Ovary (tissue), 7 donors: ENCODE measurements at regions not wholly inside any gene's neighbourhood (a gene's known extent, or its start where the extent isn't known, plus 50 kb on each side); places are given as distances from the start of the nearest gene placed in this dataset.

Experiments
- DNase-seq, 5 donors: peaks; one replicate each; pipeline ENCODE4 v3.0.0-alpha.2; 2019 to 2020
- H3K27ac ChIP-seq, 2 donors: fragments of 200-600 bp; one replicate each; pipeline versions ENCODE4 v1.5.1 to v1.8.0; 2019 to 2022
- H3K27me3 ChIP-seq: fragments of 200-600 bp; one replicate; pipeline ENCODE4 v1.8.0; 2022
- H3K36me3 ChIP-seq: fragments of 200-600 bp; sonication (generic); one replicate; pipeline ENCODE4 v1.5.1; 2019
- H3K4me1 ChIP-seq: one replicate; pipeline ENCODE4 v1.8.1; 2013; ENCODE audit warnings: mild to moderate bottlenecking, moderate library complexity; ENCODE audit not compliant: insufficient read depth
- H3K4me3 ChIP-seq: fragments of 200-600 bp; sonication (generic); one replicate; pipeline ENCODE4 v1.5.1; 2017
- H3K9me3 ChIP-seq, 2 donors: fragments of 200-600 bp in 1 of 2; sonication (generic) in 1 of 2; one replicate each; pipeline versions ENCODE4 v1.5.1 to v1.8.1; 2013 to 2019; ENCODE audit warnings: mild to moderate bottlenecking in 1 of 2, moderate library complexity in 1 of 2
- EP300 ChIP-seq: sonication (generic); formaldehyde crosslinking; IDR thresholded peaks from one replicate; pipeline ENCODE4 v1.6.1; 2017; ENCODE audit warnings: antibody characterized with exemption
- POLR2A ChIP-seq: fragments of 450-650 bp; IDR thresholded peaks from one replicate; pipeline ENCODE4 v1.6.1; 2017; ENCODE audit warnings: antibody characterized with exemption, mild to moderate bottlenecking, moderate library complexity
- WGBS, 3 donors: extraction: QIAGEN DNeasy Blood & Tissue Kit in 1 of 3; methylation state at CpG; one replicate each; pipeline versions ENCODE4 v1.1.5 to v1.1.7; 2013 to 2017; 5-methylcytosine and 5-hydroxymethylcytosine counted together
- intact Hi-C, 4 donors: fragments of 100-400 bp; cut with DNase I; formaldehyde crosslinking; loops; one replicate each; pipeline versions ENCODE4 v1.11.0 to v1.15.1; 2022 to 2023
- TF ChIP-seq, protein P1 (sequence below), 3 donors: fragments of 450-650 bp in 2 of 3; fragments of 200-600 bp in 1 of 3; IDR thresholded peaks; one replicate each; pipeline versions ENCODE4 v1.5.1 to v1.8.0; 2016 to 2022; ENCODE audit warnings: antibody characterized with exemption in 3 of 3, mild to moderate bottlenecking in 1 of 3
- donor health status: DM: no; HTN: no; CAD: no; lungs with moderate emphysema.
- donor health status: DM: no; HTN: no; CAD: no.
- donor health status: Bipolar disorder and iron deficiency.
- donor health status: DM: no; HTN: no; CAD: no.
- donor health status: DM: yes; HTN: yes; CAD: no.

DNA sequence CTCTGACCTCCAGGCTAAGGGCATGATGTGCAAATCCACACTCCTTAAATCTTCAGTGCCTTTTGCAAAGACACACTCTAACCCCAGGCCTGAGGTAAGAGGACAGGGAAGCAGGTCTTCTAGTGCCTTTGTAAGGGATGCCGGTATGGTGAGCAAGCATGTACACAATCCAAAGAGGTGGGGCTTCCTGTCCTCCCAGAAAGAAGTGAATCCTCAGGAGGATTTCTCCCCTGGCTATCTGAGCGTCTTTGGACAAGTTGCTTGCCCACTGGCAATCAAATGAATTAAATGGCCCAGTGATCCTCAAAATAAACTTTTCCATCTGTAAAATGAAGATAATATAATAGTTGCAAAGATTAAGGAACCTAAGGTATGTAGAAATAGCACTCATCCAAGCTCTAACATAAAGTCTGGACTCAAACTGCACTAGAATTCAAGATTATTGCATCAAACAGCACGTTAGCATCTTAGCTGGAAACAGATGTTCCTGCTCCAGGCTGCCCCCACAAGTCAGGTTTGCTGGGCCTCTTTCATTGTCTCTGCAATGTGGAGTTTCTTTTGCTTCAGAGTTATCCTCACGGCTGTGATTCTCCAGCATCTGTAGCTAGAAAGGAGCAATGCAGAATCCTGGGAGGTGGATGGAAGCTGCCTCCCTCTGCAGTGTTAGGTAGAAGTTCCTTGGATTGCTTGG lies 249.6 kb downstream of the TSHZ3 start:
- DNase-seq: no peak
- Histone ChIP-seq H3K27ac (no peak overlapping the region), H3K4me3 (no peak overlapping the region), H3K4me1 (peaks cover 1% of the 10 kb centered on the region), H3K36me3 (no peaks in the 10 kb centered on the region), H3K27me3 (no peaks in the 10 kb centered on the region), H3K9me3 (no peaks in the 10 kb centered on the region)
- intact Hi-C loops: no loop called here
- TF ChIP-seq EP300: no peak
- TF ChIP-seq, protein P1, sequence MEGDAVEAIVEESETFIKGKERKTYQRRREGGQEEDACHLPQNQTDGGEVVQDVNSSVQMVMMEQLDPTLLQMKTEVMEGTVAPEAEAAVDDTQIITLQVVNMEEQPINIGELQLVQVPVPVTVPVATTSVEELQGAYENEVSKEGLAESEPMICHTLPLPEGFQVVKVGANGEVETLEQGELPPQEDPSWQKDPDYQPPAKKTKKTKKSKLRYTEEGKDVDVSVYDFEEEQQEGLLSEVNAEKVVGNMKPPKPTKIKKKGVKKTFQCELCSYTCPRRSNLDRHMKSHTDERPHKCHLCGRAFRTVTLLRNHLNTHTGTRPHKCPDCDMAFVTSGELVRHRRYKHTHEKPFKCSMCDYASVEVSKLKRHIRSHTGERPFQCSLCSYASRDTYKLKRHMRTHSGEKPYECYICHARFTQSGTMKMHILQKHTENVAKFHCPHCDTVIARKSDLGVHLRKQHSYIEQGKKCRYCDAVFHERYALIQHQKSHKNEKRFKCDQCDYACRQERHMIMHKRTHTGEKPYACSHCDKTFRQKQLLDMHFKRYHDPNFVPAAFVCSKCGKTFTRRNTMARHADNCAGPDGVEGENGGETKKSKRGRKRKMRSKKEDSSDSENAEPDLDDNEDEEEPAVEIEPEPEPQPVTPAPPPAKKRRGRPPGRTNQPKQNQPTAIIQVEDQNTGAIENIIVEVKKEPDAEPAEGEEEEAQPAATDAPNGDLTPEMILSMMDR (IDR thresholded peaks at IDR 0.05): no peak
- no peak for TF ChIP-seq POLR2A
- 37 to 42% (median 40%) methylated on average over 4 of the region's 4 CpGs for WGBS, 3 donors

DNA sequence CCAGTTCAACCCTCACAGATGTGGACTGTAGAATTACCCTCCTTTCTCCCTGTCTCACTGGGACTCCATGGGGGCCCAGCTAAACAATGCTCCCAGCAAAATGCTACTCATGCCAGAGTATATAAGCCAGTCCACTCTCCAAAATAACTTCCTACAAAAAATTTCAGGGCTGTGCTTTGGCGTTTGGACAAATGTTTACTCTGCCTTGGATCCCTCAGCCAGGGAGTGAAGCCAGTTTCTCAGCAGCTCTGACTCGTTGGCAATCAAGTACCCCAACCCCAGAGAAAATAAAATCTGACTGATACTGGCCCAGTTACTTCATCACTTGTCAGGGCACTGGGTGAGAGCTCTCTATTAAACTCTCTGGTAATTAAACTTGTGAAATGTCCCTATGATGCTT lies 250.4 kb downstream of the TSHZ3 start:
- no peaks in the 10 kb centered on the region for H3K36me3 ChIP-seq
- TF ChIP-seq, protein P1 (IDR thresholded peaks at IDR 0.05): no peak
- no peak for TF ChIP-seq EP300
- no peak for TF ChIP-seq POLR2A
- intact Hi-C loops: no loop called here
- DNase-seq: no peak
- H3K4me3 ChIP-seq: no peak overlapping the region
- no peaks in the 10 kb centered on the region for H3K27me3 ChIP-seq
- no peak overlapping the region for H3K27ac ChIP-seq
- WGBS, 3 donors: 6 to 21% (median 8%) methylated on average over 2 of the region's 2 CpGs
- peaks cover 1% of the 10 kb centered on the region for H3K4me1 ChIP-seq
- H3K9me3 ChIP-seq: no peaks in the 10 kb centered on the region

DNA sequence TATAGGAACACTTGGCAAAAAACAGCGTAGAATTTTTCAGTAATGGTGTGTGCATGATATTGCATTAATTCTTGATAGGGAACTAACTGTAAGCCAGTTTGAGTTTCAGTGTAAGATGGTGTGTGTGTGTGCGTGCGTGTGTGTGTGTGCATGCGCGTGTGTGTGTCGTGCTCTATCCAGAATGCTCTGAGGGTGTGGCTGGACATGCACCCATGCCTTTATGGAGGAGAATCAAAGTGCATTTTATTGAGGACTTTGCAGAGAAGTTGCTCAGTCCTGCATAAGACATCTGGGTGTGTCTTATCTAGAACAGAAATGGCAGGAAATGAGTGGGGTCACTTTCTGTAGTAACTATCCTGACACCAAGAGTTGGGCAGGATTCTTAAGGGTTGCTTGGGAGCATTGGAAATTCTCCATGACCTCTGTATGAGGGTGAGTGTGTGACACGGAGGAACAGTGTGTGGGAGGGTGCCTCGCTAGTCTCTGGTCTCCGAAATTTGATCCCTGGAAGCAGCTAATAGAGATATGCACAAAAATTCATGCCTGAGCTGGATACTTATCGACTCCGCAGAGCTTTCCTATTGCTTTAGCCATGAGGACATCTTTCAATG lies 252.2 kb downstream of the TSHZ3 start:
- TF ChIP-seq, protein P1 (IDR thresholded peaks at IDR 0.05): no peak
- no peak for TF ChIP-seq EP300
- no peak for TF ChIP-seq POLR2A
- no peaks in the 10 kb centered on the region for H3K27me3 ChIP-seq
- no peak overlapping the region for H3K4me3 ChIP-seq
- no peak overlapping the region for H3K27ac ChIP-seq
- WGBS, 3 donors: 55 to 59% (median 57%) methylated on average over 11 of the region's 11 CpGs
- intact Hi-C loops: no loop called here
- H3K36me3 ChIP-seq: no peaks in the 10 kb centered on the region
- peaks cover 1% of the 10 kb centered on the region for H3K4me1 ChIP-seq
- H3K9me3 ChIP-seq: no peaks in the 10 kb centered on the region
- no peak for DNase-seq

DNA sequence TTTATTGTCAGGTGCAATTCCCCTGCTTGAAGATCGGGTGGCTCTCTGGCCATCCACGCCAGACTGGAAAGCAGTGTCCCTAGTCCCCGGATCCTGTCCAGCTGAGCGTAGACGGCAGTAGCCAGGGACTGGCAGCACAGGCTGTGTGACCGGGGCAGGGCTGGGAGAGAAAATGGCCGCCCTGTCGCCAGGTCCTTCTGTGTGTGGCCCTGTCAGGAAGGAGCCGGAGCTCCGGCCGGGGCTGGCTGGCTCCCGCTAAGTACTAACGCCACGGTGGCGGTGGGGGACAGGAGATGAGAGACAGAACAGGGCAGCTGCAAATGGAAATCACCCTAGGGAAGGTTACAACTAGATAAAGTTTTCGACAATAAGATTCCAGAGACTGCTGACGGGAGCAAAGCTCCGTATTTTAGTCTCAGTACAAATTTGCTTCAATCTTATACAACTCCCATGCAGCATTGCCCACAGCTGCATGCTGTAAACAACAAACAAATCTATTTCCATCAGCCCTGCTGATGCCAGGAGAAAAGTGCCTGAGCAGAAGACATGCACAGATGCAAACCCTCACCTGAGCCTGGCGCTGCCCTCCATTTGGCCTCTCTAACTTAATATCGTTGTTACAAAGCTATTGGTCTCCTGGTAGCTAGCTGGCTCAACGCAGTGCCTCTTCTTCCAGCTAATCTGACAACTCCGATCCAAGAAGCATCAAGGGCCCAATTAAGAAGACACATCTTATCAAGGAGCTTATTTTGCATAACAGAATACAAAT lies 253.0 kb downstream of the TSHZ3 start:
- 80 to 87% (median 85%) methylated on average over 22 of the region's 22 CpGs for WGBS, 3 donors
- peaks cover 1% of the 10 kb centered on the region for H3K4me1 ChIP-seq
- no peak for DNase-seq
- no peaks in the 10 kb centered on the region for H3K27me3 ChIP-seq
- H3K36me3 ChIP-seq: no peaks in the 10 kb centered on the region
- H3K27ac ChIP-seq: no peak overlapping the region
- no peak for TF ChIP-seq EP300
- TF ChIP-seq, protein P1 (IDR thresholded peaks at IDR 0.05): no peak
- no peak for TF ChIP-seq POLR2A
- no peaks in the 10 kb centered on the region for H3K9me3 ChIP-seq
- no peak overlapping the region for H3K4me3 ChIP-seq
- intact Hi-C loops: no loop called here
